ENCODE measurements at regions not wholly inside any gene's neighbourhood (a gene's known extent, or its start where the extent isn't known, plus 50 kb on each side); places are given as distances from the start of the nearest gene placed in this dataset.

DNA sequence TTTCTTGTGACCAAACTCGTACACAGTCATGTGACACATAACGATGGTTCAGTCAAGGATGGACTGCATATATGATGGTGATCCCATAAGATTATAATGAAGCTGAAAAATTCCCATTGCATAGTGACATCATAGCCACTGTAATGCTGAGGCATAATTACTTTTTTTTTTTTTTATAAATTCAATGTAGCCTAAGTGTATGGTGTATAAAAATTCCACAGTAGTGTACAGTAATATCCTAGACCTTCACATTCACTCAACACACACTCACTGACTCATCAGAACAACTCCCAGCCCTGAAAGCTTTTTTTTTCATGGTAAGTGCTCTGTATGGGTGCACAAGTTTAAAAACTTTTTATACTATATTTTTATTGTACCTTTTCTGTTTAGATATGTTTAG lies 105.0 kb downstream of the AREG start:
- TF ChIP-seq, protein P1, sequence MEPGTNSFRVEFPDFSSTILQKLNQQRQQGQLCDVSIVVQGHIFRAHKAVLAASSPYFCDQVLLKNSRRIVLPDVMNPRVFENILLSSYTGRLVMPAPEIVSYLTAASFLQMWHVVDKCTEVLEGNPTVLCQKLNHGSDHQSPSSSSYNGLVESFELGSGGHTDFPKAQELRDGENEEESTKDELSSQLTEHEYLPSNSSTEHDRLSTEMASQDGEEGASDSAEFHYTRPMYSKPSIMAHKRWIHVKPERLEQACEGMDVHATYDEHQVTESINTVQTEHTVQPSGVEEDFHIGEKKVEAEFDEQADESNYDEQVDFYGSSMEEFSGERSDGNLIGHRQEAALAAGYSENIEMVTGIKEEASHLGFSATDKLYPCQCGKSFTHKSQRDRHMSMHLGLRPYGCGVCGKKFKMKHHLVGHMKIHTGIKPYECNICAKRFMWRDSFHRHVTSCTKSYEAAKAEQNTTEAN (CRISPR knock-in tag; conservative IDR thresholded peaks at IDR 0.05): no peak
- no peak for TF ChIP-seq HMG20A (CRISPR knock-in tag; IDR thresholded peaks at IDR 0.05; ENCODE audit: borderline replicate concordance)
- no peak for TF ChIP-seq BHLHE40 (IDR thresholded peaks at IDR 0.05; ENCODE audit: low read length)
- TF ChIP-seq, protein P2, sequence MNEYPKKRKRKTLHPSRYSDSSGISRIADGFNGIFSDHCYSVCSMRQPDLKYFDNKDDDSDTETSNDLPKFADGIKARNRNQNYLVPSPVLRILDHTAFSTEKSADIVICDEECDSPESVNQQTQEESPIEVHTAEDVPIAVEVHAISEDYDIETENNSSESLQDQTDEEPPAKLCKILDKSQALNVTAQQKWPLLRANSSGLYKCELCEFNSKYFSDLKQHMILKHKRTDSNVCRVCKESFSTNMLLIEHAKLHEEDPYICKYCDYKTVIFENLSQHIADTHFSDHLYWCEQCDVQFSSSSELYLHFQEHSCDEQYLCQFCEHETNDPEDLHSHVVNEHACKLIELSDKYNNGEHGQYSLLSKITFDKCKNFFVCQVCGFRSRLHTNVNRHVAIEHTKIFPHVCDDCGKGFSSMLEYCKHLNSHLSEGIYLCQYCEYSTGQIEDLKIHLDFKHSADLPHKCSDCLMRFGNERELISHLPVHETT (CRISPR knock-in tag; conservative IDR thresholded peaks at IDR 0.05): no peak
- no peak for TF ChIP-seq POLR2A (IDR thresholded peaks at IDR 0.05; ENCODE audit: insufficient read depth in 1 of 2, low read depth in 2 of 2, low read length in 2 of 2)
- TF ChIP-seq, protein P3, sequence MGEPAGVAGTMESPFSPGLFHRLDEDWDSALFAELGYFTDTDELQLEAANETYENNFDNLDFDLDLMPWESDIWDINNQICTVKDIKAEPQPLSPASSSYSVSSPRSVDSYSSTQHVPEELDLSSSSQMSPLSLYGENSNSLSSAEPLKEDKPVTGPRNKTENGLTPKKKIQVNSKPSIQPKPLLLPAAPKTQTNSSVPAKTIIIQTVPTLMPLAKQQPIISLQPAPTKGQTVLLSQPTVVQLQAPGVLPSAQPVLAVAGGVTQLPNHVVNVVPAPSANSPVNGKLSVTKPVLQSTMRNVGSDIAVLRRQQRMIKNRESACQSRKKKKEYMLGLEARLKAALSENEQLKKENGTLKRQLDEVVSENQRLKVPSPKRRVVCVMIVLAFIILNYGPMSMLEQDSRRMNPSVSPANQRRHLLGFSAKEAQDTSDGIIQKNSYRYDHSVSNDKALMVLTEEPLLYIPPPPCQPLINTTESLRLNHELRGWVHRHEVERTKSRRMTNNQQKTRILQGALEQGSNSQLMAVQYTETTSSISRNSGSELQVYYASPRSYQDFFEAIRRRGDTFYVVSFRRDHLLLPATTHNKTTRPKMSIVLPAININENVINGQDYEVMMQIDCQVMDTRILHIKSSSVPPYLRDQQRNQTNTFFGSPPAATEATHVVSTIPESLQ (CRISPR knock-in tag; conservative IDR thresholded peaks at IDR 0.05): no peak
- TF ChIP-seq, protein P4, sequence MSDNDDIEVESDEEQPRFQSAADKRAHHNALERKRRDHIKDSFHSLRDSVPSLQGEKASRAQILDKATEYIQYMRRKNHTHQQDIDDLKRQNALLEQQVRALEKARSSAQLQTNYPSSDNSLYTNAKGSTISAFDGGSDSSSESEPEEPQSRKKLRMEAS (IDR thresholded peaks at IDR 0.05): no peak
- TF ChIP-seq, protein P5, sequence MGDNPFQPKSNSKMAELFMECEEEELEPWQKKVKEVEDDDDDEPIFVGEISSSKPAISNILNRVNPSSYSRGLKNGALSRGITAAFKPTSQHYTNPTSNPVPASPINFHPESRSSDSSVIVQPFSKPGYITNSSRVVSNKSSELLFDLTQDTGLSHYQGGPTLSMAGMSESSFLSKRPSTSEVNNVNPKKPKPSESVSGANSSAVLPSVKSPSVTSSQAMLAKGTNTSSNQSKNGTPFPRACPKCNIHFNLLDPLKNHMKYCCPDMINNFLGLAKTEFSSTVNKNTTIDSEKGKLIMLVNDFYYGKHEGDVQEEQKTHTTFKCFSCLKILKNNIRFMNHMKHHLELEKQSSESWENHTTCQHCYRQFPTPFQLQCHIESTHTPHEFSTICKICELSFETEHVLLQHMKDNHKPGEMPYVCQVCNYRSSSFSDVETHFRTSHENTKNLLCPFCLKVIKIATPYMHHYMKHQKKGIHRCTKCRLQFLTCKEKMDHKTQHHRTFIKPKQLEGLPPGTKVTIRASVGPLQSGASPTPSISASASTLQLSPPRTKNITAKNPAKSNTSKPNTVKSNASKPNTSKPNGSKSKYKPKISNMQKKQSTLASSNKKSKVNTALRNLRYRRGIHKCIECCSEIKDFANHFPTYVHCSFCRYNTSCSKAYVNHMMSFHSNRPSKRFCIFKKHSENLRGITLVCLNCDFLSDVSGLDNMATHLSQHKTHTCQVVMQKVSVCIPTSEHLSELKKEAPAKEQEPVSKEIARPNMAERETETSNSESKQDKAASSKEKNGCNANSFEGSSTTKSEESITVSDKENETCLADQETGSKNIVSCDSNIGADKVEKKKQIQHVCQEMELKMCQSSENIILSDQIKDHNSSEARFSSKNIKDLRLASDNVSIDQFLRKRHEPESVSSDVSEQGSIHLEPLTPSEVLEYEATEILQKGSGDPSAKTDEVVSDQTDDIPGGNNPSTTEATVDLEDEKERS (CRISPR knock-in tag; IDR thresholded peaks at IDR 0.05): no peak
- TF ChIP-seq, protein P6, sequence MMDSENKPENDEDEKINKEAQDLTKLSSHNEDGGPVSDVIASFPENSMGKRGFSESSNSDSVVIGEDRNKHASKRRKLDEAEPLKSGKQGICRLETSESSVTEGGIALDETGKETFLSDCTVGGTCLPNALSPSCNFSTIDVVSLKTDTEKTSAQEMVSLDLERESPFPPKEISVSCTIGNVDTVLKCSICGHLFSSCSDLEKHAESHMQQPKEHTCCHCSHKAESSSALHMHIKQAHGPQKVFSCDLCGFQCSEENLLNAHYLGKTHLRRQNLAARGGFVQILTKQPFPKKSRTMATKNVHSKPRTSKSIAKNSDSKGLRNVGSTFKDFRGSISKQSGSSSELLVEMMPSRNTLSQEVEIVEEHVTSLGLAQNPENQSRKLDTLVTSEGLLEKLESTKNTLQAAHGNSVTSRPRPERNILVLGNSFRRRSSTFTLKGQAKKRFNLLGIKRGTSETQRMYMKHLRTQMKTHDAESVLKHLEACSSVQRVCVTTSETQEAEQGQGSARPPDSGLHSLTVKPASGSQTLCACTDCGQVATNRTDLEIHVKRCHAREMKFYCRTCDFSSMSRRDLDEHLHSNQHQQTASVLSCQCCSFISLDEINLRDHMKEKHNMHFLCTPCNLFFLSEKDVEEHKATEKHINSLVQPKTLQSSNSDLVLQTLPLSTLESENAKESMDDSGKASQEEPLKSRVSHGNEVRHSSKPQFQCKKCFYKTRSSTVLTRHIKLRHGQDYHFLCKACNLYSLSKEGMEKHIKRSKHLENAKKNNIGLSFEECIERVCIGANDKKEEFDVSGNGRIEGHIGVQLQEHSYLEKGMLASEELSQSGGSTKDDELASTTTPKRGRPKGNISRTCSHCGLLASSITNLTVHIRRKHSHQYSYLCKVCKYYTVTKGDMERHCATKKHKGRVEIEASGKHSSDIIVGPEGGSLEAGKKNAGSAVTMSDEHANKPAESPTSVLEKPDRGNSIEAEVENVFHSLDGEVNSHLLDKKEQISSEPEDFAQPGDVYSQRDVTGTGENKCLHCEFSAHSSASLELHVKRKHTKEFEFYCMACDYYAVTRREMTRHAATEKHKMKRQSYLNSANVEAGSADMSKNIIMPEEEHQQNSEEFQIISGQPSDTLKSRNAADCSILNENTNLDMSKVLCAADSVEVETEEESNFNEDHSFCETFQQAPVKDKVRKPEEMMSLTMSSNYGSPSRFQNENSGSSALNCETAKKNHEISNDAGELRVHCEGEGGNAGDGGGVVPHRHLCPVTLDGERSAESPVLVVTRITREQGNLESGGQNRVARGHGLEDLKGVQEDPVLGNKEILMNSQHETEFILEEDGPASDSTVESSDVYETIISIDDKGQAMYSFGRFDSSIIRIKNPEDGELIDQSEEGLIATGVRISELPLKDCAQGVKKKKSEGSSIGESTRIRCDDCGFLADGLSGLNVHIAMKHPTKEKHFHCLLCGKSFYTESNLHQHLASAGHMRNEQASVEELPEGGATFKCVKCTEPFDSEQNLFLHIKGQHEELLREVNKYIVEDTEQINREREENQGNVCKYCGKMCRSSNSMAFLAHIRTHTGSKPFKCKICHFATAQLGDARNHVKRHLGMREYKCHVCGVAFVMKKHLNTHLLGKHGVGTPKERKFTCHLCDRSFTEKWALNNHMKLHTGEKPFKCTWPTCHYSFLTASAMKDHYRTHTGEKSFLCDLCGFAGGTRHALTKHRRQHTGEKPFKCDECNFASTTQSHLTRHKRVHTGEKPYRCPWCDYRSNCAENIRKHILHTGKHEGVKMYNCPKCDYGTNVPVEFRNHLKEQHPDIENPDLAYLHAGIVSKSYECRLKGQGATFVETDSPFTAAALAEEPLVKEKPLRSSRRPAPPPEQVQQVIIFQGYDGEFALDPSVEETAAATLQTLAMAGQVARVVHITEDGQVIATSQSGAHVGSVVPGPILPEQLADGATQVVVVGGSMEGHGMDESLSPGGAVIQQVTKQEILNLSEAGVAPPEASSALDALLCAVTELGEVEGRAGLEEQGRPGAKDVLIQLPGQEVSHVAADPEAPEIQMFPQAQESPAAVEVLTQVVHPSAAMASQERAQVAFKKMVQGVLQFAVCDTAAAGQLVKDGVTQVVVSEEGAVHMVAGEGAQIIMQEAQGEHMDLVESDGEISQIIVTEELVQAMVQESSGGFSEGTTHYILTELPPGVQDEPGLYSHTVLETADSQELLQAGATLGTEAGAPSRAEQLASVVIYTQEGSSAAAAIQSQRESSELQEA (CRISPR knock-in tag; IDR thresholded peaks at IDR 0.05; ENCODE audit: not compliant biosample characterization): no peak
- TF ChIP-seq, protein P7, sequence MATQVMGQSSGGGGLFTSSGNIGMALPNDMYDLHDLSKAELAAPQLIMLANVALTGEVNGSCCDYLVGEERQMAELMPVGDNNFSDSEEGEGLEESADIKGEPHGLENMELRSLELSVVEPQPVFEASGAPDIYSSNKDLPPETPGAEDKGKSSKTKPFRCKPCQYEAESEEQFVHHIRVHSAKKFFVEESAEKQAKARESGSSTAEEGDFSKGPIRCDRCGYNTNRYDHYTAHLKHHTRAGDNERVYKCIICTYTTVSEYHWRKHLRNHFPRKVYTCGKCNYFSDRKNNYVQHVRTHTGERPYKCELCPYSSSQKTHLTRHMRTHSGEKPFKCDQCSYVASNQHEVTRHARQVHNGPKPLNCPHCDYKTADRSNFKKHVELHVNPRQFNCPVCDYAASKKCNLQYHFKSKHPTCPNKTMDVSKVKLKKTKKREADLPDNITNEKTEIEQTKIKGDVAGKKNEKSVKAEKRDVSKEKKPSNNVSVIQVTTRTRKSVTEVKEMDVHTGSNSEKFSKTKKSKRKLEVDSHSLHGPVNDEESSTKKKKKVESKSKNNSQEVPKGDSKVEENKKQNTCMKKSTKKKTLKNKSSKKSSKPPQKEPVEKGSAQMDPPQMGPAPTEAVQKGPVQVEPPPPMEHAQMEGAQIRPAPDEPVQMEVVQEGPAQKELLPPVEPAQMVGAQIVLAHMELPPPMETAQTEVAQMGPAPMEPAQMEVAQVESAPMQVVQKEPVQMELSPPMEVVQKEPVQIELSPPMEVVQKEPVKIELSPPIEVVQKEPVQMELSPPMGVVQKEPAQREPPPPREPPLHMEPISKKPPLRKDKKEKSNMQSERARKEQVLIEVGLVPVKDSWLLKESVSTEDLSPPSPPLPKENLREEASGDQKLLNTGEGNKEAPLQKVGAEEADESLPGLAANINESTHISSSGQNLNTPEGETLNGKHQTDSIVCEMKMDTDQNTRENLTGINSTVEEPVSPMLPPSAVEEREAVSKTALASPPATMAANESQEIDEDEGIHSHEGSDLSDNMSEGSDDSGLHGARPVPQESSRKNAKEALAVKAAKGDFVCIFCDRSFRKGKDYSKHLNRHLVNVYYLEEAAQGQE (IDR thresholded peaks at IDR 0.05; ENCODE audit: borderline replicate concordance in 1 of 2, low read depth in 1 of 2, low read length in 2 of 2): no peak
- no peak for TF ChIP-seq SRSF1 (optimal IDR thresholded peaks at IDR 0.05; ENCODE audit: low read depth, low read length)
- TF ChIP-seq ZNF232 (CRISPR knock-in tag; IDR thresholded peaks at IDR 0.05; ENCODE audit: borderline replicate concordance): no peak
- no peak for TF ChIP-seq RFX3 (CRISPR knock-in tag; IDR thresholded peaks at IDR 0.05)
